Keratinocyte (primary cell): ENCODE measurements at regions not wholly inside any gene's neighbourhood (a gene's known extent, or its start where the extent isn't known, plus 50 kb on each side); places are given as distances from the start of the nearest gene placed in this dataset.

Experiments used
- CTCF ChIP-seq, 3 experiments: IDR thresholded peaks in 1 of 3; conservative IDR thresholded peaks in 1 of 3; optimal IDR thresholded peaks in 1 of 3; 2 replicates in 2 of 3; 3 replicates in 1 of 3; pipeline versions ENCODE3 to v1.5.1; 2011; ENCODE audit warnings: low read length in 3 of 3, mild to moderate bottlenecking in 3 of 3, moderate library complexity in 2 of 3, control low read depth in 1 of 3, inconsistent platforms in 1 of 3; ENCODE audit not compliant: insufficient read depth in 2 of 3; ENCODE audit errors: extremely low read depth in 1 of 3
- EZH2 ChIP-seq: IDR thresholded peaks from one replicate; pipeline ENCODE4 v1.6.1; 2012; ENCODE audit warnings: inconsistent platforms, mild to moderate bottlenecking, low read length, moderate library complexity

DNA sequence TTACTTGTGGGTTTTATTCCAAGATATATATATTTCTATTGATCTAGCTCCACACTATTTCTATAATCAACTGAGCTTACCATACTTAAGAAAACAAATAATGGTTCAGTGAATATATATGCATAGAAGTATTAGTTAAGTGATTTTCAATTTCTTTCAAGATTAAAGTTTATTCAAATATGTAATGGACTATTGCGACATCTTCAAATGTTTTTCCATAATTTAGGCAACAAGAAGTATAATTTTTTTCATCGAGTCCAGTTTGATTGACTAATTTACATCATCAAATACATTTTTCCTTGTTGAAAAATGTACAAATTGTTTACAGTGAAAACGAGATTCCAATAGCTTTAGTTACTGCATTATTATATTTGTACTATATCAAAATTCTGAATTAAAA is 528.6 kb downstream of the PTPRC start:
- no peak for TF ChIP-seq CTCF (optimal IDR thresholded peaks at IDR 0.05 in 1 of 3, IDR thresholded peaks at IDR 0.05 in 1 of 3, conservative IDR thresholded peaks at IDR 0.05 in 1 of 3; ENCODE audit: extremely low read depth in 1 of 3, insufficient read depth in 2 of 3, low read length in 3 of 3)
- no peak for TF ChIP-seq EZH2
